CD4-positive, alpha-beta T cell treated with Interleukin-17A for 4 hours (primary cell): ENCODE measurements at regions not wholly inside any gene's neighbourhood (a gene's known extent, or its start where the extent isn't known, plus 50 kb on each side); places are given as distances from the start of the nearest gene placed in this dataset.

Source experiments
- DNase-seq: peaks from one replicate; pipeline ENCODE4 v3.0.0-alpha.2; 2020; ENCODE audit warnings: mixed read lengths

GRCh38 chr12:92210071-92210470 is 64.4 kb upstream of the BTG1 start:
- peak; percentile 28 for DNase-seq

GRCh38 chr12:92208613-92209121 is 63.0 kb upstream of the BTG1 start:
- DNase-seq = peak; percentile 44

GRCh38 chr12:92206596-92206995 is 61.0 kb upstream of the BTG1 start:
- no peak for DNase-seq

DNA sequence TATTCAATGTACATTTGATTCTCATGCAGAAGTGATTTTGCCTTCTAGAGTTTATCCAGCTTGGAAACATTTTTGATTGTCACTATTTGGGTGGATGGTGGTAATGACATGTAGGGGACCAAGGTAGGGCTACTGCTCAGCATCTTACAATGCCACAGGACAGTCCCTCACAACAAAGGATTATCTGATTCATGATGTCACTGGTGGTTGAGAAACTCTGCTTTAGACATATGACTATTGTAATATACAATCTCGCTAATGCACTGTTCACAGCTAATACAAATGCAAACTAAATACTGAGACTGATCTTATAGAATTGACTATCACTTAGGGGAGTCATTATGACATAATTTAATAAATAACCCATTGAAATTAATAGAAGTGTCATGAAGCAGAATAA is 60.4 kb upstream of the BTG1 start:
- DNase-seq = no peak

- no peak for DNase-seq
Measured at GRCh38 chr12:92199819-92200576, 54.4 kb upstream of the BTG1 start.

DNA sequence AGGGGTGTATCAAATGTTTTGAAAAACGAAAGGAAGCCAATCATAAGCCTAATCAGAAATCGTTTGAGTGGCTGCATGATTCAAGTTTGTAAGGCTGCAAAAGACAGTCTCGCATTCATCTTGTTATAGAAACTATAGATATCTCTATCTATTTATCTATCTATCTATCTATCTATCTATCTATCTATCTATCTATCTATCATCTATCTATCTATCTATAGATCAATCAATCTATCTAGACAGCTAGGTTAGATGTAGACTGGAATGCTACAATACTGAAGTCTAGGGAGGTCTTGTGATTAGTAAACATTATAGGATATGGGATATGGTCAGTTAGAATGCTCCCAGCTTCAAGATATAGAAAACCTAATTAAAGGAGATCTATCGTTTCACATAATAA is 52.2 kb upstream of the BTG1 start:
- DNase-seq = no peak

GRCh38 chr12:92196368-92196767 is 50.7 kb upstream of the BTG1 start:
- DNase-seq = no peak
